GM19397 (cell line): ENCODE measurements at regions not wholly inside any gene's neighbourhood (a gene's known extent, or its start where the extent isn't known, plus 50 kb on each side); places are given as distances from the start of the nearest gene placed in this dataset.

Experiments used
- ATAC-seq: cut with Tn5 transposase; IDR thresholded peaks from one replicate; pipeline ENCODE4 v1.9.1; 2021; ENCODE audit warnings: mild to moderate bottlenecking, moderate library complexity; ENCODE audit not compliant: unreplicated experiment

DNA sequence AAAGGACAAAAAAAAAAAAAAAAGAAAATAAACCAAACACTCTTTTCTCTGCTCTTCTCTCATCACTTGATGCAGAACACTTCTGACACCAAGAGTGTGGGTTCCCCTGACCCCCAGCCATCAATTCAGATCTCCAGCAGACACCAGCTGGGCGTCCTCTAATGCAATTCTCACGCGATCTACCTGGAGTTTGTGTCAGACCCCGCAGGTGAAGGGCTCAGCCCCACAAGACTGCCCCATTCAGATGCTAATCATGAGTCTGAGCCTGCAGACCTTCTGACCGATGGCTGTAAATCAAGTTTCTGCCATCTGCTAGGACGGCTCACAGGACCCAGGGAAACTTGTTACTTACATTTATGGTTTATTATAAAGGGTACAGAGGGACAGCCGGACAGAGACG is 133.6 kb upstream of the C1orf174 start:
- no peak for ATAC-seq

DNA sequence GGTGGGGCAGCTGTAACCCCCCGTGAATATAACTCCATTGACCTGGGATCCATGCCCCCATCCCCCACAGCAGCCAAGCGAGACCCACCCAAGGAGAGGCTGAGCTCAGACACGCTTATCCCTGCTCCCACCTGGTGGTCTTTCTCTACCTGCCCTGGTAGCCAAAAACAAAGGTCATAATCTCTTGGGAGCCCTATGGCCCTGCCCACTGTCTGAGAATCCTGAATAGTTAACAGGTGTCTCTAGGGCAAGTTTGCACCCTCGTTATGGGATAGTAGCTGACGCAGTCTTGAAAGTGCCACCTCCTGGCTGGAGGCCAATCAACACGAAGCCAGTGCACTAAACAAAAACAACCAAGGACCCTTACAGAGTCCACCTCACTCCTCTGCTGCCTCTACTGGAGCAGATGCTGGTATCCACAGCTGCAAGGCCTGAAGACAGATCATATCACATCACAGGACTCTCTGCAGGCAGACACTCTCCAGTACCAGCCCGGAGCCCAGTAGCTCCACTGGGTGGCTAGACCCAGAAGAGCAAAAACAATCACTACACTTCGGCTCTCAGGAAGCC is 134.3 kb upstream of the C1orf174 start:
- no peak for ATAC-seq

- ATAC-seq = no peak
Observed at GRCh38 chr1:4044967-4045366, 144.9 kb upstream of the C1orf174 start.

GRCh38 chr1:4045397-4046010 is 145.4 kb upstream of the C1orf174 start:
- no peak for ATAC-seq

DNA sequence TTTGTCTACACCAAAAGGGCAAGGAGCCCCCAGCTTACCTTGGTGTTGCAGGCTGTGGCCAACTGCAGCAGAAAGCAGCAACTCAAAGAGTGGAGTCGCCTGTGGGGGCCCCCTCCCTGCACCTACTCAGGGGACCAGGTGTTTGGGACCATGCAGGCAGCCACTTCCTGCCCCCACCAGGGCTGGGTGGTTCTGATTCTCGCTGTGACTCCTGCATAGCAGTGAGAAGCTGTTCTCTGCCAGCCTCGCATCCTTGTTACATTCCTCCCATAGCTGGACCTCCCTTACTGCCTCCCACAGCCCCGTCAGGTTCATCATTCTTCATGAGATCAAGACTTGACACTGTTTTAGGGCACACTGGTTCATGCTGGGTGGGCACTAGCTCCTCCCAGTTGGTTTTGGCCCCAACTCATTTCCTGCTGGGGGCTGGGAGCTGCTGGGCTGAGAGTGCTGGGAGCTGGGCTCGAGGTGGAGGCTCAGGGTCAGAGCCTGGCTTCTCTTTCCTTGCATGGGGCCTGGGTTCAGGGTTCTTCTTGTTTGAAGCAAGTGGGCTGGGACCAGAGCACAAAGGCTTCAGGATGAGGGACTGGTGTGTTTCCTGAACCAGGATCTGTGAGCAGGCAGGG is 146.9 kb upstream of the C1orf174 start:
- no peak for ATAC-seq

DNA sequence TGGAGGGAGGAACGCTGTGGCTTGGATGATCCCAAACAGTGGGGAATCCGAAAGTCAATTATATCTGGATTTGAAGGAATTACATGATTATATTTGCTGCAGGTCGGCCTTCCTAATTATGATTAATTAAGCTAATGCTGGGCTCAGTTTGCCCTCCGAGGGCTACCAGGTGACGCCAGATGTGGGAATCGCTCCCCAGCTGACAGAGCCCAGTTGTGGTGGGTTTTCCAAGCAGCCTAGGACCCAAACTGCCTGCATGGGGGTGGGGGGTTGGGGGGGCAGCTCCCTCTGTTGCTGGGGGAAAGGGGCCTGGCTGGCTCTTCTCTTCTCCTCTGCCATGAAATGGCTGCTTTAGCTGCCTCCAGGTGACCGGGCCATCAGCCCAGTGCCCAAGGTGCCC is 147.6 kb upstream of the C1orf174 start:
- ATAC-seq = no peak

GRCh38 chr1:4048076-4048475 is 148.0 kb upstream of the C1orf174 start:
- no peak for ATAC-seq

DNA sequence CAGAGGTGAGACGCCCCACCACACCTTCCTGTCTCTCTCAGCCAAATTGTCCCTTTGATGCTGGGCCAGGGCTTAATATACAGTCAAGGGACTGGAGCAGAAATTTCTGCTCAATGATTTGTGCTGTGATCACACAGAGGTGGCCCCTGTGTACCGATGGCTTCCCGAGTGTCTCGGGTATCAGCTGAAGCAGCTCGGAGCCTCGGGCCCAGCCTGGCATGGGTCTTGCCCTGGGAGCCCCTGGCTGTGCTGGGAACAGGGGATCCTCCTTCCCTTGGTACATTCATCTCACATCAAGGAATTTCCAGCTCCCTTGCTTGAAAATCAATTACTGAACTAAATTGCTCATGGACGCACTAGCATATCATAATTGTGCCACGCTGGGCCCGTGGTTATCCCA is 148.8 kb upstream of the C1orf174 start:
- ATAC-seq = no peak

DNA sequence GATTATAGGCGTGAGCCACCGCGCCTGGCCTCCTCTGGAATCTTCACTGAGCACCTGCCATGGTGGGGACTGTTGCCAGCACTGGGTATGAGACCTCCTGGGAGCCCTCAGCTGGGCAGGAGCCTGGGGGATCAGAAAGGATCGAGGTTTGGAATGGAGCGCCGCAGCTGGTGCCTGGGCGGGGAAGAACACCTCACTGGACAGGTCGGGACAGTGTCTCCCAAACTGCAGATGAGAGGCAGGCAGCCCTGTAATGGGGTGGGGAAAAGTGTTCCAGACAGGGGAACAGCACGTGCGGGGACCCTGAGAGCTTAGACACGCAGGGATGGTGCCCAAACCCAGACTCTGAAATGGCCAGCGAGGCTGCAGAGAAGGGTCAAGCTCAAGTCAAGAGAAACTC is 150.9 kb upstream of the C1orf174 start:
- ATAC-seq = no peak

DNA sequence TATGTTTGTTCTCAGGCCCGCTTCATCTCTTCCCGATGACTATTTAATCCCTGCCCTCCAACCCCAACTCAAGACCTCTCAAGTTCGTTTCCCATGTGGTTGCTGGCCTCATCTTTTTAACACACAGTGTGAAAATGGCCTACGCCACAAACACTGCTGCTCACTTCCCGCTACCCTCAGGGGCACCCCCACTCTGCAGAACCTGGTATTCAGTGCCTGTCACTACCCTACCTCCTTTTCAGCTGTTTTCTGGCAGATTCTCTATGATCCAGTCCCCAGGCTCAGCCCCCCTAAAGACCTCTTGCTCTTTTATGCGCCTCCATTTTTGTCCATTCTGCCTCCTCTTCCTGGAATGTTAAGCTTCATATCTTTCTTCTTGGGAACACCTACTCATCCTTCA is 152.6 kb upstream of the C1orf174 start:
- no peak for ATAC-seq

DNA sequence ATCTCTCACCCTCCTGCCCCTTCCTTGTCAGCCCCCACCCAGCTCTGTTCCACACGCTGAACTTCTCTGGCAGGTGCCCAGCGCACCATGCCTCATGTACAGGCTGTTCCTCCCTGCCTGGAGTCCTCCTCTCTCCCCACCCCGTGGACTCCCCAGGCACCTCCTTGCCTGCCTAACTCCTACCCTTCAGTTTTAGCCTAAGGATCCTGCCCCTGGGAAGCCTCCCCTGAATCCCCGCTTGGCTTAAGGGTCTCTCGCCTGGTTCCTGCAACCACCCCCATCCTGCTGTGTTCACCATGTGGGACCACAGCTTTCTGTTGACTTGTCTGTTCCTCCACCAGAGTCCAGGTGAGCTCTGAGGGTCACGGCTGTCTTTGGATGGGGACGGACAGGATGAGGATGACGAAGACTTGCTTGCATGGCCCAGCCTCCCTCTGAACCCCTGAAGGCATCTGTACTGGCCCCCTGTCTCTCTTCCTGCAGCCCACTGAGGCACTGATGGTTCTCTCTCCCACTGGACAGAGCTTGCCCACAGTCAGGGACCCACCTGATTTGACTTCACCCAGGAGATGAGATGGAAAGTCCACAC is 153.2 kb upstream of the C1orf174 start:
- ATAC-seq = no peak

- ATAC-seq = no peak
Observed at GRCh38 chr1:4053774-4054173, 153.7 kb upstream of the C1orf174 start.

- ATAC-seq = no peak
Observed at GRCh38 chr1:4055294-4055967, 155.4 kb upstream of the C1orf174 start.

DNA sequence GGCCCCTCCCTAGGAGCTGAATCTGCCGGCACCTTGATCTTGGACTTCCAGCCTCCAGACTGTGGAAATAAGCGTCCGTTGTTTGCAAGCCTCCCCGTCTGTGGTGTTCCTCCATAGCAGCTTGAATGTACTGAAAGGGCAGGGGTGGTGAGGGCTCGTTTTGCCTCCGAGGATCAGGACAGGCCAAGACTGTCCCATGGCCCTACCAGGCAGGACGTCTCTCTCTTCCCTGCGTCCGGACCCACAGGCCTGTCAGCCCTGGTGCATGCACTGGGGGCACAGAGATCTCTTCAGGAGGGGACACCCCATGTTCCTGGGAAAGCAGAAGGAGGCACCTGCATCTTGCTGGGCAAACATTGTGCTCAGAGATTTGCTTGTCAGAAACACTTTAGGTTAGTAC is 156.3 kb upstream of the C1orf174 start:
- ATAC-seq = no peak

DNA sequence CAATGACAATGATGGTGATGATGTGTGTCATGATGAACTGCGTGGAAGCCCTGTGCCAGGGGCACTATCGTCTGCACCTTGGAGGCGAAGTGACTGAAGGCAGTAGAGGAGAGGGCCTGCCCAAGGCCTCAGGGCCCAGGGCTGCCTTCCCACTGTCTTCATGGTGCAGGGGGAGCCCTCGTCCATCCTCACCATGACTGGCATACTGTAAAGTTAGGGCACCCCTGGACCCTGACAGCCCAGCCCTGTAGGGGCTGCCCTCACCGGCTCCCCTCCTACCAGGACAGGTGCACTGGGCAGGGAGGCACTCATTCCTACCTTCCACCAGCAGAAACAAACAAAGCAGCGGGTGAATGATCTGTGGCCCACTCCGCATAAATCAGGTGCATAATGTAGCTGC is 156.9 kb upstream of the C1orf174 start:
- no peak for ATAC-seq

GRCh38 chr1:4057603-4058002 is 157.5 kb upstream of the C1orf174 start:
- no peak for ATAC-seq

DNA sequence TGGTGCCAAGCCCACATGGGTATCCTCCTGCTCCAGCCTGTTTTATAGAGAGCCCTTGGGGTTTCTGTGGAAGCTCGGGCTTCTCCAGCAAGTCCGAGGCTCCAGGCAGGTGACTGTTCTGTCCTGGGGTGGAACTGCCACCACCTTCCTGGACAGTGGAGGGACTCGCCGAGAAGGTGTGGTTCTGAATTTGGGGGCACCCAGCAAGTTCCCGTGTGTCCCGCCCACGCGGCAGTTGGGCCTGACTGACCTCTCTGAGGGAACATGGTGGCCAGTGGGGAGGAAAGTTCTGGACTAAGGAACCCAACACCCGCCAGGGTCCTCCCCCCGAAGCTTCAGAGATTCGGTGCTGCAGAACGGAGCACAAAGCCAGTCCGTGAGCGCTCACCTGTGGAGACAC is 158.1 kb upstream of the C1orf174 start:
- no peak for ATAC-seq

DNA sequence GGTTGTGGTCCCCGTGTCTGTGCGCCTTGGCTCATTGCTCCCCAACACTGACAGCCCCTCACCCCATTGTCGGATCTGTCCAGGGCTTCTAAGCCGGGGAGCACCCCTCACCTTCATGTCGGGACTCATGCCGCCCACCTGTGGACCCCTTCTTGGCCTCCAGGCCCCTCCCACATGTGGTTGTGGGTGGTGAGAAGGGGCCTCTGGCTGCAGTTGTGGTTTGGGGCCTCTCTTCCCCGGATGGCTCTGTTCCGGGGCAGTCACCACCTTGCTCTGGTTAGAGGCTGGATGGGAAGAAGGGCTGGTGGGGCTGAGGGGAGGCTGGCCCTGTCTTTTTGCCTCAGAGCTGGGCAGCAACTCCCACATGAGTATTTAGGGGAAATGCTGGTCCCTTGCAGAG is 158.6 kb upstream of the C1orf174 start:
- no peak for ATAC-seq

- ATAC-seq = no peak
Observed at GRCh38 chr1:4059270-4059669, 159.2 kb upstream of the C1orf174 start.

DNA sequence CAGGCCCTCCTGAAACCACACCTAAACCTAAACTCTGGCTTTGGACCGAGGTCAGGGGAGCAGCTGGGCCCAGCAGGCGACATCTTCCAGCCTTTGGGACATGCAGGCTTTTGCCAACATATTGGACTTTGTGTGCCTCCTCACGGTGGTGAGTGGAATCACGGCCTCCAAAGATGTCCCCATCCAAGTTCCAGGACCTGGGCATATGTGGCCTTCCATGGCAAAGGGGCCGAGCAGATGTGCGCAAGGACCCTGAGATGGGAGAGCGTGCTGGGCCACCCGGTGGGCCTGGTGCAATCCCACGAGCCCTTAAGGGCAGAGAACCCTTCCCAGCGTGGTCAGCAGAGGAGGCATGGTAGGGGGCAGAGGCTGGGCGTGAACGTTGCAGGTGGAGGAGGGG is 160.8 kb upstream of the C1orf174 start:
- ATAC-seq = no peak

DNA sequence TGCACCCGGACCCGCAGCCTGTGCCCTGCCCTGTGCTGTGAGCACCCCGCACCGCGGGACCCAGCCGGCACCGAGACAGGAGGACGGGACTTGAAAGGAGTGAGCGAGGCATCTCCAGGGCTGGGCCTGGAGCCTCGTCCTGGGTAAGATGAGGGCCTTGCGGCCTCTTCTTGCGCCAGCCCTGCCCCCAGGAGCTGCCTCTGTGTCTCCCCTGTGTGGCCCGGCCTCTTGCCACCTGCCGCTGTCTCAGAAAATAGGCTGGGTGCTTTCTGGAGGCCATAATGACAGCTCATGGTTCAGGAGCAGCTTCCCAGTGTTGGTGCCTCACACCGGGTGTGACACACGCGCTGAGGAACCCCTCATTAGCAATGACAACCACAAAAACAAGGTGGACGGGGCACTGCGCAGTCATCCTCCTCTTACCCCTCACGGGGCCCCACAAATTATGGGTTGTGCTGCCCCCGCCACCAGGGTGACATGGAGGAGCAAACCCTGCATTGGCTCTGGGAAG is 161.5 kb upstream of the C1orf174 start:
- ATAC-seq = no peak

GRCh38 chr1:4062041-4062440 is 162.0 kb upstream of the C1orf174 start:
- ATAC-seq = no peak
